CD4-positive, alpha-beta T cell treated with Interleukin-12 subunit alpha and Interleukin-12 subunit beta, for 1 hour (primary cell): ENCODE measurements at regions not wholly inside any gene's neighbourhood (a gene's known extent, or its start where the extent isn't known, plus 50 kb on each side); places are given as distances from the start of the nearest gene placed in this dataset.

Experiments used
- DNase-seq: peaks from one replicate; pipeline ENCODE4 v3.0.0-alpha.2; 2020

DNA sequence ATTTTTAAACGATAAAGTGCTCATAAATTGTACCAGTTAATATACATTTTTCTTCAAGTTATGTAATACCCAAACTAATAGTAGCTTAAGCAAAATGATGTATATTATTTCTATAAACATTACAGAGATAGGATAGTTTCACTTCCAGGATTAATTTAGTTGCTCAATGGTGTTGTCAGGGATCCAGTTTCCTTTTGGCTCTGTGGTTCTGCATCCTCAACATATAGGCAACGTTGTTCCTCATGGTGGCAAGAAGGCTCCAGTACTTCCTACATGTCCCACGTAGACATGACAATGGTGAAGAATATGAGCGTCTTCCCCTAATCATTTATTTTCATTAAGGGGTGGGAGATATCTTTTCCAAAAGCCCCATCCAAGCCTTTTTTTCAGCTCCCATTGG is 60.7 kb upstream of the DCD start:
- DNase-seq: no peak

DNA sequence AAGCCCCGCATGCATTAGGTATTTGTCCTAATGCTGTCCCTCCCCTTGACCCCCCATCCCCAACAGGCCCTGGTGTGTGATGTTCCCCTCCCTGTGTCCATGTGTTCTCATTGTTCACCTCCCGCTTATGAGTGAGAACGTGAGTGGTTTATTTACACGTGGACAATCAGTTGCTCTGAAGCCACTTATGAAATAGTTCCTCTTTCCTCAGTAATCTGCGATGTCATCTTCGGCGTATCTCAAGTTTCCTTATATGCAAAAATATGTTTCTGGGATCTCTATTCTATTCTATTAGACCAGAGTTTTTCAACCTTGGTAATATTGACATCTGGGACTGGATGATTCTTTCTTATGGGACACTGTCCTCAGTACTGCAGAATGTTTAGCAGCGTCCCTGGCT is 56.0 kb upstream of the DCD start:
- DNase-seq: no peak

DNA sequence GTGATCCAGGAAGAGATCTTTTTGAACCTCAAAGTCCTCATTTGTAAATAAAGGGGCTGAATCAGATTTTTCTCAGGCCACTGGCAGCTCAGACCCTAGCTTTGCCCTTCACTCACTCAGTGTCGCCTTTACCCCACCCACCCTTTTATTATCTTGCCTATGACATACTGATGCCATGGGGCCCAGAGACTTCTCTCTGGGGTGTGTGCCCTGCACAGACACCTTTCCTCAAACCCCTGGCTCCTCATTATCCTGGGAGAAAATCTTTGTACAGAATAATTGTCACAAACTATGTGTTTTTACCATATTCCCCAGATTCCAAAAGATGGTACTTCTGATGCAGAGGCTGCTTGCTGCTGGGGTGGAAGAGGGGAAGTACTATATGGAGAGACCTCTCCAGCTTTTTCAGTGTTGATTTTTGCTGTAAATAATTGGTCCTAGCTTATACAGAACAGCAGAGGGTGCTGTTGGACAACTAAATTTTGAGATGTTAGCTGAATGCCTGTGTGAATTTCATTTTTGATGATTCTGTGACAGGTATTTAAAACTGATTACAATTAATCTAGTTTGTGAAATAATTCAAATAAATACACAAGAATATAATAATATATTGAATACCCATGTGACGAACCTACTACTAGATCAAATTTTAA is 53.9 kb upstream of the DCD start:
- DNase-seq: peak; percentile 68

DNA sequence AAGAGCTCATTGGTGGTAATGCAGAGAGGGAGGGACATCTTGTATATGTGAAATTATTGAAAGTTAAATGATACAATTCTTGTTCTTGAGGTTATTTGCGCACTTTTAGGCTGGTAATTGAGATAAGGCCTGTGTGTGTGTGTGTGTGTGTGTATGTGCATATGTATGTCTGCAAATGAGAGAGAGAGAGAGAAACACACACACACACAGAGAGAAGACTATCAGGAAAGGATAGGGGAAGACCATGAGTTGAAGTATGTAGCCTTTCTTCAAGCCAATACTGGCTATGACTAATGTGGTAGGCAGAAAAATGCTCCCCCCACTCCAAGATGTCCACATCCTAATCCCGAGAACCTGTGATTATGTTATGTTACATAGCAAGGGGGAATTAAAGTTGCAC is 52.7 kb upstream of the DCD start:
- DNase-seq: no peak

DNA sequence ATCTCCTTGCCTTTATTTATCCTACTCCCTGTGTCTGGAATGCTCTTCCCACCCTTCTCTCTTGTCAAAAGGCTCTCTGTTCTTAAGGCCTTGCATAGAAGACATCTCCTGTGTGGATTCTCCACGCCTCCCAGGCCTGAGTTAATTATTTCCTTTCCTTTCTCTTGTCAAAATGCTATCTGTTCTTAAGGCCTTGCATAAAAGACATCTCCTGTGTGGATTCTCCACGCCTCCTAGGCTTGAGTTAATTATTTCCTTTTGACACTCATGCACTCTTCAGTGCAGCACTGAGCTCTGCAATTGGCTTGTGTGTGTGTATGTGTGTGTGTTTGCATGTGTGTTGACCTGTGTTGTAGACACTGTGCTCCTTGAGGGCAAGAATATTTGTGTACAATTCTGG is 52.1 kb upstream of the DCD start:
- no peak for DNase-seq
